Ascending aorta (tissue), 2 donors: ENCODE measurements at regions not wholly inside any gene's neighbourhood (a gene's known extent, or its start where the extent isn't known, plus 50 kb on each side); places are given as distances from the start of the nearest gene placed in this dataset.

Experiments
- DNase-seq, 2 donors: peaks; one replicate each; pipeline ENCODE4 v3.0.0-alpha.2; 2019; ENCODE audit warnings: low spot score in 2 of 2
- H3K27ac ChIP-seq, 2 donors: fragments of 200-600 bp; sonication (generic); one replicate each; pipeline ENCODE4 v1.5.1; 2016 to 2017; ENCODE audit warnings: mild to moderate bottlenecking in 1 of 2
- H3K27me3 ChIP-seq: fragments of 200-600 bp; sonication (generic); one replicate; pipeline ENCODE4 v1.5.1; 2017
- H3K36me3 ChIP-seq, 2 donors: fragments of 200-600 bp; sonication (generic); one replicate each; pipeline ENCODE4 v1.5.1; 2016
- H3K4me1 ChIP-seq, 2 donors: fragments of 200-600 bp; sonication (generic); one replicate each; pipeline ENCODE4 v1.5.1; 2016 to 2017; ENCODE audit warnings: mild to moderate bottlenecking in 1 of 2
- H3K4me3 ChIP-seq, 2 donors: fragments of 200-600 bp; sonication (generic); one replicate each; pipeline ENCODE4 v1.5.1; 2016 to 2017; ENCODE audit warnings: mild to moderate bottlenecking in 1 of 2
- H3K9me3 ChIP-seq, 2 donors: fragments of 200-600 bp; sonication (generic); one replicate each; pipeline ENCODE4 v1.5.1; 2016
- CTCF ChIP-seq, 3 experiments: fragments of 200-600 bp in 2 of 3; fragments of 450-650 bp in 1 of 3; sonication (generic) in 2 of 3; IDR thresholded peaks; one replicate each; pipeline ENCODE4 v1.5.1; 2016 to 2019; ENCODE audit warnings: antibody characterized with exemption in 3 of 3, mild to moderate bottlenecking in 1 of 3, moderate library complexity in 1 of 3
- intact Hi-C: fragments of 100-400 bp; cut with DNase I; formaldehyde crosslinking; loops from one replicate; pipeline ENCODE4 v1.15.1; 2023

DNA sequence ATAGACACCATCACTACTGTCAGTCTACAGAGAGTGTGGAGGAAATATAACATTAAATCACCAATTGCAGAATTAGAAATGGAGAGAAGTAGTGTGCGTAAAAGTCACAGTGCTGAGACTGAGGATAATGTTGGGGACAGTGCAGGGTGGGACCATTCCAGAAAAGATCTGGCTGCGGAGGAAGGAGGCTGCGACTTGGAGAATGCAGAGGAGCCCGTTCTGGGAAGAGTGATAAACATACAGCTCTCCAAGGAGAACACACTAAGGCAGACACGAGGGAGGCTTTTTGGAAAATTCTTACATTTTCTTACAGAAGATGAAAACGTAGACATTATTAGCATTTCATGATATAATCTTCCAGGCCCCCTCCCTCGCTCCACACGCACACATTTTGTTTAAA, 337.8 kb downstream of the IRS2 start:
- no peak for TF ChIP-seq CTCF (IDR thresholded peaks at IDR 0.05)
- no peak overlapping the region for H3K4me3 ChIP-seq
- H3K9me3 ChIP-seq, result peaks cover 0 to 11% of the 10 kb centered on the region in 2 donors
- no peaks in the 10 kb centered on the region for H3K27me3 ChIP-seq
- no peaks in the 10 kb centered on the region for H3K36me3 ChIP-seq
- intact Hi-C loops, result no loop called here
- no peaks in the 10 kb centered on the region for H3K4me1 ChIP-seq
- no peak for DNase-seq
- no peak overlapping the region for H3K27ac ChIP-seq

- intact Hi-C loops, result no loop called here
- no peak for DNase-seq
- TF ChIP-seq CTCF (IDR thresholded peaks at IDR 0.05), result no peak
- Histone ChIP-seq H3K4me1 (no peaks in the 10 kb centered on the region), H3K9me3 (peaks cover 0 to 13% of the 10 kb centered on the region in 2 donors), H3K27ac (no peak overlapping the region), H3K36me3 (no peaks in the 10 kb centered on the region), H3K27me3 (no peaks in the 10 kb centered on the region), H3K4me3 (no peak overlapping the region)
Observed at GRCh38 chr13:109447667-109448066, 338.7 kb downstream of the IRS2 start.

DNA sequence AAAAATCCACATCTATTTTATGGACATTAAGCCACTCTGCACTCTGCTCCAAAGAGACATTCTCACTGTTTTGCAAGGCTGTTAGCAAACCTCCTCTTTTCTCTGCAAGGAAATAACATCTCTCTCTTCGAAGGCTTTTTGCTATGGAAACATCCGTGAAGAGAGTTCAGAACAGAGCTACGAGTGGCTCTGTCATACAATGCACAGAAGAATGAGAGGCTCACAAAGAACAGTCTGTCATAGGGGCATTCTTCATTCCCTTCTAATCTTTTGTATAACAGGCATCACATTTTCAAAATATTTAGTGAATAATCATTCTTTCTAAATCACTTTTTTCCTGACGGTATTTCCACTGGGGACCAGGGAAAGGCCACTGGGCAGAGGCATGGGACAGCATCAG, 346.1 kb downstream of the IRS2 start:
- Histone ChIP-seq H3K27me3 (no peaks in the 10 kb centered on the region), H3K36me3 (no peaks in the 10 kb centered on the region), H3K27ac (no peak overlapping the region), H3K9me3 (peaks cover 0 to 5% of the 10 kb centered on the region in 2 donors), H3K4me3 (no peak overlapping the region), H3K4me1 (no peaks in the 10 kb centered on the region)
- no peak for TF ChIP-seq CTCF (IDR thresholded peaks at IDR 0.05)
- no peak for DNase-seq
- intact Hi-C loops, result no loop called here

GRCh38 chr13:109439813-109440212, 346.6 kb downstream of the IRS2 start:
- Histone ChIP-seq H3K36me3 (no peaks in the 10 kb centered on the region), H3K27ac (no peak overlapping the region), H3K4me3 (no peak overlapping the region), H3K27me3 (no peaks in the 10 kb centered on the region), H3K4me1 (no peaks in the 10 kb centered on the region), H3K9me3 (peaks cover 0 to 3% of the 10 kb centered on the region in 2 donors)
- intact Hi-C loops, result no loop called here
- DNase-seq, result no peak
- TF ChIP-seq CTCF (IDR thresholded peaks at IDR 0.05), result no peak

DNA sequence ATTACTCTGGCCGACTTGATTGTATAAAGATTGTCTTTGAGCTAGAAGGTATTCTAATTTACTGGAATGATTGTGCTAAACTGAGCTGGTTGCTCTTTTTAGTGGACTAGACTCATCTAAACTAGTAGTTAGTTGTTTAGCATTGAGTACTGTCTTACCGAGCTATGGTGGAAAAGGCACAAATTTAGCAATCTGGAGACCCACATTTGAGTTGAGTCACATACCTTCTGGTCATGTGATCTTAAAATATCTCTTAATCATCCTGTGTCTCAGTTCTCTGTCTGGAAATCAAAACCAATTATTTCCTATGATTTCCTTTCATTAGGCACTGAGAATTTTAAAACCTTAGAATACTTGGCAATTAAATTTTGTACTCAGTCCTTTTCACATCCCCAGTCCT, 349.5 kb downstream of the IRS2 start:
- Histone ChIP-seq H3K9me3 (no peaks in the 10 kb centered on the region), H3K36me3 (no peaks in the 10 kb centered on the region), H3K27ac (no peak overlapping the region), H3K27me3 (no peaks in the 10 kb centered on the region), H3K4me1 (peaks cover 0 to 9% of the 10 kb centered on the region in 2 donors), H3K4me3 (no peak overlapping the region)
- intact Hi-C loops, result no loop called here
- TF ChIP-seq CTCF (IDR thresholded peaks at IDR 0.05), result no peak
- no peak for DNase-seq

DNA sequence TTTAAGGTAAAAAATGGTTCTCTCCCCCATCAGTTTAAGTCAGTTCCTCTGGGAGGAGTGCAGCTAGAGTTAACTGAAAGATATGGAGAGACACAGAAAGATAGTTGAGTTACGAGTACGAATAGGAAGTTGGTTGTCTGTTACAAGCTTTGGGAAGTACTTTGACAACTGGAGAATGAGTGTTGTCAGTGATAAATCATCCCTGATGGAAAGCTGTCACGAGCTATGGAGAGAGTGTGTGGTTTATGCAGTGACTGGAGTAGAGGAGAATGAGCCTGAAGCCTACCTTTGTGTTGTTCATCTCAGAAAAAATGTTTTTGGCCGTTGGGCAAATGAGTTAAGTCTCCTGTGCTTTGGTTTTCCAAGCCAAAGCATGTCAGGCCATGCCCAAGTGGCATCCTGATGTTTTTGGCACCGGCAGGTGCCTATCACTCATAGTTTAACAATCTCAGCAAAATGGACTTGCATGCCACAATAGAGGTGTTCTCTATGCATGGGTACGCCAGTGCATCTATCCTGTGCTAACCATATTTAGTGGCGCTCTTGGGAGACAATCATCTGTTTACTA, 350.2 kb downstream of the IRS2 start:
- no peak for TF ChIP-seq CTCF (IDR thresholded peaks at IDR 0.05)
- no peak for DNase-seq
- Histone ChIP-seq H3K36me3 (no peaks in the 10 kb centered on the region), H3K27ac (no peak overlapping the region), H3K4me1 (peaks cover 0 to 9% of the 10 kb centered on the region in 2 donors), H3K4me3 (no peak overlapping the region), H3K27me3 (no peaks in the 10 kb centered on the region), H3K9me3 (no peaks in the 10 kb centered on the region)
- intact Hi-C loops, result no loop called here
